Thoracic aorta (tissue), 2 donors: ENCODE measurements at regions not wholly inside any gene's neighbourhood (a gene's known extent, or its start where the extent isn't known, plus 50 kb on each side); places are given as distances from the start of the nearest gene placed in this dataset.

Experiments used
- ATAC-seq: fragments of 150-250 bp; one replicate; pipeline ENCODE4 v1.8.0; 2017; ENCODE audit warnings: low read depth; ENCODE audit not compliant: insufficient number of reproducible peaks, low FRiP score
- DNase-seq: peaks from one replicate; pipeline ENCODE4 v3.0.0-alpha.2; 2020; ENCODE audit warnings: low spot score
- H3K27ac ChIP-seq, 2 donors: fragments of 200-600 bp; sonication (generic); 1 replicate in 1 of 2; 2 replicates in 1 of 2; pipeline ENCODE4 v1.5.1; 2016; ENCODE audit warnings: mild to moderate bottlenecking in 2 of 2, moderate library complexity in 2 of 2
- H3K27me3 ChIP-seq: fragments of 200-600 bp; sonication (generic); replicated peaks from 2 replicates; pipeline ENCODE4 v1.6.0; 2016; ENCODE audit warnings: mild to moderate bottlenecking; ENCODE audit not compliant: insufficient read depth
- H3K36me3 ChIP-seq: fragments of 200-600 bp; sonication (generic); one replicate; pipeline ENCODE4 v1.5.1; 2016
- H3K4me1 ChIP-seq, 2 donors: fragments of 200-600 bp; sonication (generic); 1 replicate in 1 of 2; 2 replicates in 1 of 2; pipeline versions ENCODE4 v1.5.1 to v1.6.0; 2016; ENCODE audit warnings: low read depth in 2 of 2, mild to moderate bottlenecking in 1 of 2; ENCODE audit not compliant: control insufficient read depth in 1 of 2
- H3K4me3 ChIP-seq: fragments of 200-600 bp; sonication (generic); 2 replicates; pipeline ENCODE4 v1.5.1; 2016; ENCODE audit warnings: mild to moderate bottlenecking
- H3K9me3 ChIP-seq: fragments of 200-600 bp; sonication (generic); 2 replicates; pipeline ENCODE4 v1.5.1; 2016
- TF ChIP-seq, protein P1 (sequence below): fragments of 200-600 bp; sonication (generic); IDR thresholded peaks from one replicate; pipeline ENCODE4 v1.5.1; 2019; ENCODE audit warnings: antibody characterized with exemption

DNA sequence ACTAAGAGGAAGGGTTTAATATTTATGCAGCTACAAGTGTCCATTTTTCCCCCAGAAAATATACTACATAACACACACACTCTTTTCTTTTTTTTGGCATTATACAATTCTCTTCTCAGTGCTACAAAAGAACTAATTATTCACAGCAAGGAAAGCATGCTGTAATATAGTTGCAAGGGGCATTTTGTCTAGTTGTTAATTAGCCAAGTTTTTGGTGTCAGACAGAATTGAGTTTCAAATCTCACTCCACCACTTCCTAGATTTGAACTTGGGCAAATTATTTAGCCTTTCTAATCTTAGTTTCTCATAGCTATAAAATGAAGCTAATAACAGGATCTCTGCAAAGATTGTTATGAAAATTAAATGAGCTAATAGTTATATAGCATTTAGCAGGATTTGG, 60.0 kb upstream of the VTCN1 start:
- Histone ChIP-seq H3K4me3 (no peak overlapping the region), H3K27ac (no peak overlapping the region), H3K4me1 (no peaks in the 10 kb centered on the region), H3K36me3 (no peaks in the 10 kb centered on the region), H3K9me3 (no peaks in the 10 kb centered on the region), H3K27me3 (no peaks in the 10 kb centered on the region)
- ATAC-seq (no peak), DNase-seq (no peak)
- TF ChIP-seq, protein P1, sequence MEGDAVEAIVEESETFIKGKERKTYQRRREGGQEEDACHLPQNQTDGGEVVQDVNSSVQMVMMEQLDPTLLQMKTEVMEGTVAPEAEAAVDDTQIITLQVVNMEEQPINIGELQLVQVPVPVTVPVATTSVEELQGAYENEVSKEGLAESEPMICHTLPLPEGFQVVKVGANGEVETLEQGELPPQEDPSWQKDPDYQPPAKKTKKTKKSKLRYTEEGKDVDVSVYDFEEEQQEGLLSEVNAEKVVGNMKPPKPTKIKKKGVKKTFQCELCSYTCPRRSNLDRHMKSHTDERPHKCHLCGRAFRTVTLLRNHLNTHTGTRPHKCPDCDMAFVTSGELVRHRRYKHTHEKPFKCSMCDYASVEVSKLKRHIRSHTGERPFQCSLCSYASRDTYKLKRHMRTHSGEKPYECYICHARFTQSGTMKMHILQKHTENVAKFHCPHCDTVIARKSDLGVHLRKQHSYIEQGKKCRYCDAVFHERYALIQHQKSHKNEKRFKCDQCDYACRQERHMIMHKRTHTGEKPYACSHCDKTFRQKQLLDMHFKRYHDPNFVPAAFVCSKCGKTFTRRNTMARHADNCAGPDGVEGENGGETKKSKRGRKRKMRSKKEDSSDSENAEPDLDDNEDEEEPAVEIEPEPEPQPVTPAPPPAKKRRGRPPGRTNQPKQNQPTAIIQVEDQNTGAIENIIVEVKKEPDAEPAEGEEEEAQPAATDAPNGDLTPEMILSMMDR = no peak

DNA sequence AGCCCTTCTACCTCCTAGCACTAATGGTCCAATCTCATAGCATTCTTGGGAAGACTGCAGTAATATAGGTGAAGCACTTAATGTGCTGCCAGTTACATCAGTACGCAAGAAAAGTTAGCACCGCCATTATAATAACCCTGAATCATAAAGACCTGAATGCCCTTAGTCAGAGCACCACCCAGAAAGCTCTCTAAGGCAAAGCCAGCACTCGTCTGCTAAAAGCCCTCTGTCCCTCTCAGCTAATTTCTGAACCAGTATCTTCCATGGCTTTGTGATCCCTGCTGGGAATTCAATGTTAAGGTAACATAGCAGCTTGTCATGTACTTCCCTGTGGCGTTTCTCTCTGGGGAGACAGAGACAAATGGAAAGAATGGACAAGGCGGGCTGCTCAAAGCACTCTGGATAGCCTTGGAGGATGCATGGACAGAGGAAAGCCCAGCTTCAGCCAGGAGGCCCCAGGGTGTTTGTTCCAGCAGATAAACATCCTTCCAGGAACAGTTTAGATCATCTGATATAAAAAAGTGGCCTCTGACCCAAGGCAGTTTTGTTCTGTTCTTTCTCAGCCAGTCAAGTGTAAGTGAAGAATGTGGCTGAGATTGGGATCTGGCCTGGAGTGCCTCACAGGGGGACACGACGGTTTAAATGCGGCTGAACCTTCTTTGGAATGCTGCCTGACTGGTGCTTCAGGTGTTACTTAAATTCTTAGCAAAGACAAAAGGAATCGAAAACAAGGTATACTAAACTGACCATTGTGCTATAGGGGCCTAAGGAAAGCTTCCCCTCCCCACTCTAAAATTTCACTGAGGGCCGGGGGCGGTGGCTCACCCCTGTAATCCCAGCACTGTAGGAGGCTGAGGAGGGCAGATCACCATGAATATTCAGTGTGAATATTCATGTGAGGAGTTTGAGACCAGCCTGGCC, 58.1 kb upstream of the VTCN1 start:
- Histone ChIP-seq H3K36me3 (no peaks in the 10 kb centered on the region), H3K27ac (no peak overlapping the region), H3K27me3 (no peaks in the 10 kb centered on the region), H3K4me3 (no peak overlapping the region), H3K4me1 (no peaks in the 10 kb centered on the region), H3K9me3 (no peaks in the 10 kb centered on the region)
- DNase-seq (no peak), ATAC-seq (no peak)
- TF ChIP-seq, protein P1 = no peak

DNA sequence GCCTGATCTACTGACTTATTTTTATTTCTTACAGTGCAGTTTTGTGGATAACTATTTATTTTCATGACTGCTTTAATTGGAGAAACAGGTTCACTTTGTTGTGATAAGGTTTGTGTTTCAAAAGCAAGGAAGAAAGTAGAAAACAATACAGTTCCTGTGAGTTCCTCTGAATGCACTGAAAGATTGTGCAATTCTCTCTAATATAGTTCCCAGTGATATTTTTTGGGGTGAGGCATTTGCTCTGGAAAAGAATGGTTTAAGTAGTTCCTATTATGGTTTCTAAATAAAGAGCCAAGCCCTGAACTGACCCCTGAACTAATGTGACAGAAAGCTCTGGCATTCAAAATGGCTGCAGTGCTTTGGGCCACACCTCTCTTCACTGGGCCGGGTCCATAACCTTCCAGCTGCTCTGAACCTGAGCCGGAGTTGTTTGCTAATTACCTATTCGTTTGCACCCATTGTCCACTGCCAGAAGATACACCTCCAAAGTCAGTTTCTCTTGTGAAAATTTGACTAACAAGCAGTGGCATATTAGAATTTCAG, 56.6 kb upstream of the VTCN1 start:
- no peak for ATAC-seq
- H3K36me3 ChIP-seq = no peaks in the 10 kb centered on the region
- H3K4me1 ChIP-seq = no peaks in the 10 kb centered on the region
- no peaks in the 10 kb centered on the region for H3K27me3 ChIP-seq
- DNase-seq = no peak
- no peaks in the 10 kb centered on the region for H3K9me3 ChIP-seq
- TF ChIP-seq, protein P1 = no peak
- no peak overlapping the region for H3K27ac ChIP-seq
- no peak overlapping the region for H3K4me3 ChIP-seq

DNA sequence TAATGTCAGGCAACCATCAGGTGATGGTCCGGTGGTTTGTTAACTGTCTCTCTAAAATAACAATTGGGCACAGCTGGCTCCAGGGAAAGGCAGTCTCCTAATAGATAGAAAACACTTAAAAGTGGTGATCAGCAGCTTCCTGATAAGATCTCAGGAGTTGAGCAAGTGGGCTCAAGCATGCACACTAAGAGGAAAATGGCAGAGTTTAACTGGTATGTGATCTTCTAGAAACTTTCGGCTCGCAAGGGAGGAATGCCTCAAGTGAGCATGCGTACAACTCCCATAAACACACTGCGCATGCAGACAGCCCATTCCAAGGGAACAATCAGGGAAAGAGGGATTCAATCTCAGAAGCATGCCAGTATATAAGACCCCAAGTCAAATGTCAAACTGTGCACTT, 52.2 kb upstream of the VTCN1 start:
- Histone ChIP-seq H3K4me1 (no peaks in the 10 kb centered on the region), H3K9me3 (no peaks in the 10 kb centered on the region), H3K4me3 (no peak overlapping the region), H3K27me3 (no peaks in the 10 kb centered on the region), H3K36me3 (no peaks in the 10 kb centered on the region), H3K27ac (no peak overlapping the region)
- TF ChIP-seq, protein P1 = no peak
- ATAC-seq = no peak
- DNase-seq = no peak

DNA sequence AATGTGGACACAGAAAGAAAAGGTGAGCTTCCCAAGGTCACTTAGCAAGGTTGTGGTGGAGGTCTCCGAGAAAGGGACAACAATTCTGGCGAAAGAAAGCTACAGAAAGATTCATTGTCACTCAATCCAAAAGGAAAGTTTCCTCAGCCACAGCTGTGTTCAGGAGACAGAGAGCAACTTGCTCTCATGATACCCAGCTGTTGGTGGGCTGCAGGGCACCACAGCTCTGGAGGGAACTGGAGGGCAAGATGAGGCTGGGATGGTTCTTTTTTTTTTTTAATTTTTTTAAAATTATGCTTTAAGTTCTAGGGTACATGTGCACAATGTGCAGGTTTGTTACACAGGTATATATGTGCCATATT, 50.7 kb upstream of the VTCN1 start:
- Histone ChIP-seq H3K27ac (no peak overlapping the region), H3K4me3 (no peak overlapping the region), H3K27me3 (no peaks in the 10 kb centered on the region), H3K36me3 (no peaks in the 10 kb centered on the region), H3K4me1 (no peaks in the 10 kb centered on the region), H3K9me3 (no peaks in the 10 kb centered on the region)
- ATAC-seq (no peak), DNase-seq (no peak)
- TF ChIP-seq, protein P1 = no peak
